Liver (tissue), 3 donors: ENCODE measurements at regions not wholly inside any gene's neighbourhood (a gene's known extent, or its start where the extent isn't known, plus 50 kb on each side); places are given as distances from the start of the nearest gene placed in this dataset.

Experiments
- FOXA1 ChIP-seq: IDR thresholded peaks from 2 replicates; pipeline ENCODE4 v1.6.1; 2016; ENCODE audit warnings: antibody characterized with exemption
- RAD21 ChIP-seq, 2 donors: IDR thresholded peaks; 2 replicates each; pipeline ENCODE4 v1.6.1; 2016; ENCODE audit warnings: antibody characterized with exemption in 2 of 2, mild to moderate bottlenecking in 2 of 2
- YY1 ChIP-seq: IDR thresholded peaks from 2 replicates; pipeline ENCODE4 v1.6.1; 2016; ENCODE audit warnings: antibody characterized with exemption, mild to moderate bottlenecking
- TF ChIP-seq, protein P1 (sequence below): fragments of 150-350 bp; IDR thresholded peaks from 2 replicates; pipeline ENCODE4 v1.5.1; 2017; ENCODE audit warnings: improper control_type of control experiment, low read depth, low read length; ENCODE audit not compliant: missing input control
- TF ChIP-seq, protein P2 (sequence below): IDR thresholded peaks from 2 replicates; pipeline ENCODE4 v1.6.1; 2016; ENCODE audit warnings: antibody characterized with exemption
- TF ChIP-seq, protein P3 (sequence below): IDR thresholded peaks from 2 replicates; pipeline ENCODE4 v1.6.1; 2016; ENCODE audit warnings: antibody characterized with exemption
- TF ChIP-seq, protein P4 (sequence below): IDR thresholded peaks from 2 replicates; pipeline ENCODE4 v1.6.1; 2016; ENCODE audit warnings: antibody characterized with exemption, mild to moderate bottlenecking
- donor health status: healthy.
- donor health status: healthy.

DNA sequence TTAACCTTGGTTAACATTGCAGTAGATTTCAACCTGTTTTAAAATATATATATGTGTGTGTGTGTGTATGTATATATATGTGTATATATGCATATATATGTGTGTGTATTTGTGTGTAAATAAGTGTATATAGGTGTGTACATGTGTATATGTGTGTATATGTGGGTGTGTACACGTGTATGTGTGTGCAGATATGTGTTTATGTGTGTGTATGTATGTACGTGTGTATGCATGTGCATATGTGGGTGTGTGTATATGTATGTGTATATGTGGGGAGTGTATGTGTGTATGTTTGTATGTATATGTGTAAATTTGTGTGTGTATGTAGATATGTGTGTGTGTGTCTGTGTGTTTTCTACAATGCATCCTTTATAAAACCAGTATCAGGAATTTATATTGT lies 205.5 kb upstream of the FOXF1 start:
- TF ChIP-seq, protein P1, sequence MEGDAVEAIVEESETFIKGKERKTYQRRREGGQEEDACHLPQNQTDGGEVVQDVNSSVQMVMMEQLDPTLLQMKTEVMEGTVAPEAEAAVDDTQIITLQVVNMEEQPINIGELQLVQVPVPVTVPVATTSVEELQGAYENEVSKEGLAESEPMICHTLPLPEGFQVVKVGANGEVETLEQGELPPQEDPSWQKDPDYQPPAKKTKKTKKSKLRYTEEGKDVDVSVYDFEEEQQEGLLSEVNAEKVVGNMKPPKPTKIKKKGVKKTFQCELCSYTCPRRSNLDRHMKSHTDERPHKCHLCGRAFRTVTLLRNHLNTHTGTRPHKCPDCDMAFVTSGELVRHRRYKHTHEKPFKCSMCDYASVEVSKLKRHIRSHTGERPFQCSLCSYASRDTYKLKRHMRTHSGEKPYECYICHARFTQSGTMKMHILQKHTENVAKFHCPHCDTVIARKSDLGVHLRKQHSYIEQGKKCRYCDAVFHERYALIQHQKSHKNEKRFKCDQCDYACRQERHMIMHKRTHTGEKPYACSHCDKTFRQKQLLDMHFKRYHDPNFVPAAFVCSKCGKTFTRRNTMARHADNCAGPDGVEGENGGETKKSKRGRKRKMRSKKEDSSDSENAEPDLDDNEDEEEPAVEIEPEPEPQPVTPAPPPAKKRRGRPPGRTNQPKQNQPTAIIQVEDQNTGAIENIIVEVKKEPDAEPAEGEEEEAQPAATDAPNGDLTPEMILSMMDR = no peak
- TF ChIP-seq, protein P2, sequence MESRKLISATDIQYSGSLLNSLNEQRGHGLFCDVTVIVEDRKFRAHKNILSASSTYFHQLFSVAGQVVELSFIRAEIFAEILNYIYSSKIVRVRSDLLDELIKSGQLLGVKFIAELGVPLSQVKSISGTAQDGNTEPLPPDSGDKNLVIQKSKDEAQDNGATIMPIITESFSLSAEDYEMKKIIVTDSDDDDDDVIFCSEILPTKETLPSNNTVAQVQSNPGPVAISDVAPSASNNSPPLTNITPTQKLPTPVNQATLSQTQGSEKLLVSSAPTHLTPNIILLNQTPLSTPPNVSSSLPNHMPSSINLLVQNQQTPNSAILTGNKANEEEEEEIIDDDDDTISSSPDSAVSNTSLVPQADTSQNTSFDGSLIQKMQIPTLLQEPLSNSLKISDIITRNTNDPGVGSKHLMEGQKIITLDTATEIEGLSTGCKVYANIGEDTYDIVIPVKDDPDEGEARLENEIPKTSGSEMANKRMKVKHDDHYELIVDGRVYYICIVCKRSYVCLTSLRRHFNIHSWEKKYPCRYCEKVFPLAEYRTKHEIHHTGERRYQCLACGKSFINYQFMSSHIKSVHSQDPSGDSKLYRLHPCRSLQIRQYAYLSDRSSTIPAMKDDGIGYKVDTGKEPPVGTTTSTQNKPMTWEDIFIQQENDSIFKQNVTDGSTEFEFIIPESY = no peak
- no peak for TF ChIP-seq YY1
- TF ChIP-seq FOXA1 = no peak
- TF ChIP-seq, protein P3, sequence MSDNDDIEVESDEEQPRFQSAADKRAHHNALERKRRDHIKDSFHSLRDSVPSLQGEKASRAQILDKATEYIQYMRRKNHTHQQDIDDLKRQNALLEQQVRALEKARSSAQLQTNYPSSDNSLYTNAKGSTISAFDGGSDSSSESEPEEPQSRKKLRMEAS = no peak
- TF ChIP-seq, protein P4, sequence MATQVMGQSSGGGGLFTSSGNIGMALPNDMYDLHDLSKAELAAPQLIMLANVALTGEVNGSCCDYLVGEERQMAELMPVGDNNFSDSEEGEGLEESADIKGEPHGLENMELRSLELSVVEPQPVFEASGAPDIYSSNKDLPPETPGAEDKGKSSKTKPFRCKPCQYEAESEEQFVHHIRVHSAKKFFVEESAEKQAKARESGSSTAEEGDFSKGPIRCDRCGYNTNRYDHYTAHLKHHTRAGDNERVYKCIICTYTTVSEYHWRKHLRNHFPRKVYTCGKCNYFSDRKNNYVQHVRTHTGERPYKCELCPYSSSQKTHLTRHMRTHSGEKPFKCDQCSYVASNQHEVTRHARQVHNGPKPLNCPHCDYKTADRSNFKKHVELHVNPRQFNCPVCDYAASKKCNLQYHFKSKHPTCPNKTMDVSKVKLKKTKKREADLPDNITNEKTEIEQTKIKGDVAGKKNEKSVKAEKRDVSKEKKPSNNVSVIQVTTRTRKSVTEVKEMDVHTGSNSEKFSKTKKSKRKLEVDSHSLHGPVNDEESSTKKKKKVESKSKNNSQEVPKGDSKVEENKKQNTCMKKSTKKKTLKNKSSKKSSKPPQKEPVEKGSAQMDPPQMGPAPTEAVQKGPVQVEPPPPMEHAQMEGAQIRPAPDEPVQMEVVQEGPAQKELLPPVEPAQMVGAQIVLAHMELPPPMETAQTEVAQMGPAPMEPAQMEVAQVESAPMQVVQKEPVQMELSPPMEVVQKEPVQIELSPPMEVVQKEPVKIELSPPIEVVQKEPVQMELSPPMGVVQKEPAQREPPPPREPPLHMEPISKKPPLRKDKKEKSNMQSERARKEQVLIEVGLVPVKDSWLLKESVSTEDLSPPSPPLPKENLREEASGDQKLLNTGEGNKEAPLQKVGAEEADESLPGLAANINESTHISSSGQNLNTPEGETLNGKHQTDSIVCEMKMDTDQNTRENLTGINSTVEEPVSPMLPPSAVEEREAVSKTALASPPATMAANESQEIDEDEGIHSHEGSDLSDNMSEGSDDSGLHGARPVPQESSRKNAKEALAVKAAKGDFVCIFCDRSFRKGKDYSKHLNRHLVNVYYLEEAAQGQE = no peak
- no peak for TF ChIP-seq RAD21 (IDR thresholded peaks at IDR 0.05)
